Lower leg skin (tissue), 3 donors: ENCODE measurements at regions not wholly inside any gene's neighbourhood (a gene's known extent, or its start where the extent isn't known, plus 50 kb on each side); places are given as distances from the start of the nearest gene placed in this dataset.

Source experiments
- POLR2A ChIP-seq, 2 donors: fragments of 450-650 bp; IDR thresholded peaks; one replicate each; pipeline ENCODE4 v1.6.1; 2016 to 2017; ENCODE audit warnings: antibody characterized with exemption in 2 of 2, mild to moderate bottlenecking in 1 of 2, moderate library complexity in 1 of 2
- TF ChIP-seq, protein P1 (sequence below), 3 donors: fragments of 450-650 bp; IDR thresholded peaks; one replicate each; pipeline ENCODE4 v1.5.1; 2016; ENCODE audit warnings: antibody characterized with exemption in 3 of 3, mild to moderate bottlenecking in 3 of 3, moderate library complexity in 2 of 3

DNA sequence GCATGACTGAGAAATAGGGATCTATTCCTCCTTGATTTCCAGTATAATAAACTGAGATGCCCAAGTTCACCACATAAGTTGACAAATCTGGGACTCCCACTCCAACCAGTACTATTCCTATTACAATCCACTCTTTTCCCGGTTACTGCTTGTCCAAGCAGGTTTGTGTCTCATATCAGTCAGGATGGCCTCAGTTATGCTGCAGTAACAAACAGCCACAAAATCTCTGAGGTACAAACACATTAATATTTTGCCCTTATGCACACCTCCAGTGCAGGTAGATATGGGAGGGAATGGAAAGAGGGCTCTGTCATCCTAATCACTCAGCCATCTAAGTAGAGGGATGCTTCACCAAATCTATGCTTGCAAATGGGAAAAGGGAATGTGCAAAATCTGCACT, 207.8 kb downstream of the RAB28 start:
- TF ChIP-seq, protein P1, sequence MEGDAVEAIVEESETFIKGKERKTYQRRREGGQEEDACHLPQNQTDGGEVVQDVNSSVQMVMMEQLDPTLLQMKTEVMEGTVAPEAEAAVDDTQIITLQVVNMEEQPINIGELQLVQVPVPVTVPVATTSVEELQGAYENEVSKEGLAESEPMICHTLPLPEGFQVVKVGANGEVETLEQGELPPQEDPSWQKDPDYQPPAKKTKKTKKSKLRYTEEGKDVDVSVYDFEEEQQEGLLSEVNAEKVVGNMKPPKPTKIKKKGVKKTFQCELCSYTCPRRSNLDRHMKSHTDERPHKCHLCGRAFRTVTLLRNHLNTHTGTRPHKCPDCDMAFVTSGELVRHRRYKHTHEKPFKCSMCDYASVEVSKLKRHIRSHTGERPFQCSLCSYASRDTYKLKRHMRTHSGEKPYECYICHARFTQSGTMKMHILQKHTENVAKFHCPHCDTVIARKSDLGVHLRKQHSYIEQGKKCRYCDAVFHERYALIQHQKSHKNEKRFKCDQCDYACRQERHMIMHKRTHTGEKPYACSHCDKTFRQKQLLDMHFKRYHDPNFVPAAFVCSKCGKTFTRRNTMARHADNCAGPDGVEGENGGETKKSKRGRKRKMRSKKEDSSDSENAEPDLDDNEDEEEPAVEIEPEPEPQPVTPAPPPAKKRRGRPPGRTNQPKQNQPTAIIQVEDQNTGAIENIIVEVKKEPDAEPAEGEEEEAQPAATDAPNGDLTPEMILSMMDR (IDR thresholded peaks at IDR 0.05) = no peak
- no peak for TF ChIP-seq POLR2A (IDR thresholded peaks at IDR 0.05)
